ENCODE measurements at regions not wholly inside any gene's neighbourhood (a gene's known extent, or its start where the extent isn't known, plus 50 kb on each side); places are given as distances from the start of the nearest gene placed in this dataset.
A peak's percentile ranks its signal among the peaks of the same experiment; 100 is the strongest.
"Not testable (repeated sequence)": the region's sequence is repeated elsewhere in the genome, so short reads cannot be mapped to it uniquely, and the experiment has no call there.

- DNase-seq (ENCODE audit: low spot score) (no peak), FAIRE-seq (no peak)
These were observed 143.2 kb upstream of the TLE3 start for GRCh38 chr15:70240820-70241430.

GRCh38 chr15:70240082-70240481 lies 142.4 kb upstream of the TLE3 start:
- FAIRE-seq (no peak), DNase-seq (ENCODE audit: low spot score) (no peak)

- DNase-seq (ENCODE audit: low spot score) (no peak), FAIRE-seq (no peak)
These were observed 141.2 kb upstream of the TLE3 start for GRCh38 chr15:70238917-70239316.

- DNase-seq (ENCODE audit: low spot score) (no peak), FAIRE-seq (no peak)
These were observed 139.9 kb upstream of the TLE3 start for GRCh38 chr15:70237626-70238025.

GRCh38 chr15:70236341-70237086 lies 138.8 kb upstream of the TLE3 start:
- peak; percentile 72 for FAIRE-seq
- DNase-seq (ENCODE audit: low spot score) = peak; percentile 52

GRCh38 chr15:70235347-70235746 lies 137.6 kb upstream of the TLE3 start:
- DNase-seq (ENCODE audit: low spot score) = no peak
- FAIRE-seq = no peak

GRCh38 chr15:70234256-70234905 lies 136.7 kb upstream of the TLE3 start:
- FAIRE-seq = no peak
- DNase-seq (ENCODE audit: low spot score) = no peak

GRCh38 chr15:70231484-70231883 lies 133.8 kb upstream of the TLE3 start:
- DNase-seq (ENCODE audit: low spot score) = no peak
- FAIRE-seq = no peak

- not testable (repeated sequence) for FAIRE-seq; DNase-seq (ENCODE audit: low spot score)
These were observed 130.2 kb upstream of the TLE3 start for GRCh38 chr15:70227918-70228317.

GRCh38 chr15:70227147-70227546 lies 129.4 kb upstream of the TLE3 start:
- DNase-seq (ENCODE audit: low spot score) = no peak
- no peak for FAIRE-seq

GRCh38 chr15:70226337-70226980 lies 128.7 kb upstream of the TLE3 start:
- FAIRE-seq = no peak

GRCh38 chr15:70225416-70225815 lies 127.7 kb upstream of the TLE3 start:
- DNase-seq (ENCODE audit: low spot score) (no peak), FAIRE-seq (no peak)

More at GRCh38 chr15:70226337-70226980, 128.7 kb upstream of the TLE3 start:
- DNase-seq (ENCODE audit: low spot score) = no peak

- no peak for DNase-seq (ENCODE audit: low spot score)
- FAIRE-seq = no peak
These were observed 124.9 kb upstream of the TLE3 start for GRCh38 chr15:70222606-70223005.

- no peak for DNase-seq (ENCODE audit: low spot score)
- FAIRE-seq = no peak
These were observed 122.9 kb upstream of the TLE3 start for GRCh38 chr15:70220490-70221096.

- DNase-seq (ENCODE audit: low spot score) (no peak), FAIRE-seq (no peak)
These were observed 122.2 kb upstream of the TLE3 start for GRCh38 chr15:70219966-70220365.

GRCh38 chr15:70219256-70219895 lies 121.7 kb upstream of the TLE3 start:
- FAIRE-seq (no peak), DNase-seq (ENCODE audit: low spot score) (no peak)

- no peak for DNase-seq (ENCODE audit: low spot score)
- FAIRE-seq = peak; percentile 40
These were observed 119.8 kb upstream of the TLE3 start for GRCh38 chr15:70217226-70218160.

- no peak for FAIRE-seq
- DNase-seq (ENCODE audit: low spot score) = no peak
These were observed 118.2 kb upstream of the TLE3 start for GRCh38 chr15:70215951-70216350.

- FAIRE-seq = no peak
- no peak for DNase-seq (ENCODE audit: low spot score)
These were observed 117.4 kb upstream of the TLE3 start for GRCh38 chr15:70214941-70215635.
